Left colon (tissue), 2 donors: ENCODE measurements at regions not wholly inside any gene's neighbourhood (a gene's known extent, or its start where the extent isn't known, plus 50 kb on each side); places are given as distances from the start of the nearest gene placed in this dataset.
A peak's percentile ranks its signal among the peaks of the same experiment; 100 is the strongest.
"Not testable (repeated sequence)": the region's sequence is repeated elsewhere in the genome, so short reads cannot be mapped to it uniquely, and the experiment has no call there.

Experiments used
- ATAC-seq: fragments of 200-7000 bp; cut with Tn5 transposase; one replicate; pipeline ENCODE4 v1.9.1; 2020; ENCODE audit warnings: mild to moderate bottlenecking, moderate library complexity
- DNase-seq, 2 donors: peaks; one replicate each; pipeline ENCODE4 v3.0.0-alpha.2; 2020
- intact Hi-C, 2 donors: fragments of 100-400 bp; cut with DNase I in 1 of 2; cut with micrococcal nuclease in 1 of 2; formaldehyde crosslinking; loops; one replicate each; pipeline versions ENCODE4 v1.11.2 to v1.14.0; 2022; cut with DNase I, micrococcal nuclease
- donor health status: DM: no; HTN: no; CAD: no.
- donor health status: DM: yes; HTN: yes; CAD: no.

- intact Hi-C loops, result no loop called here
- DNase-seq (no peak), ATAC-seq (no peak)
Measured at GRCh38 chr12:65663648-65664047, 160.6 kb upstream of the HMGA2 start.

DNA sequence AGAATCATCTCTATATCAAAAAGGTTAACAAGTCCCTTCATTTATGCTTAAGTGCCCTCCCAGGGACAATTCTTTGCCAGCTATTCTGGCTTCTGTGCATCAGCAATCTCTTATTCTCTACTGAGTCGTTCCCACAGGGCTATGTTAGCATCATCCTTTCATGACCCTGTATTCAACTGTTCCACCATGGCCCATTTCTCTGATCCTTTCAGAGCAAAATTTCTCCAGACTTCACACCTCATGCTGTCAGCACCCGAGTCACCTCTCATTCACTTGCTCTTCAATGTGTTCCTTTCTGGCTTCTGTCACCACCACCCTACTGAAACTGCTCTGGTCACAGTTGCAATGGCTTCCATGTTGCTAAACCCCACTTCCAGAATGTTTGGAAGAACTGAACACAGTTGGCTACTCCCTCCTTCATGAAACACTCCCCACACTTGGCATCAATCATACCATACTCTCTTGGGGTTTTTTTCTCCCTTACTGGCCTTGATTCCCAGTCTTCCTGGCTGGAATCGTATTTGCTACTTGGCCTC is 159.5 kb upstream of the HMGA2 start:
- no peak for DNase-seq
- intact Hi-C loops, result no loop called here
- no peak for ATAC-seq

DNA sequence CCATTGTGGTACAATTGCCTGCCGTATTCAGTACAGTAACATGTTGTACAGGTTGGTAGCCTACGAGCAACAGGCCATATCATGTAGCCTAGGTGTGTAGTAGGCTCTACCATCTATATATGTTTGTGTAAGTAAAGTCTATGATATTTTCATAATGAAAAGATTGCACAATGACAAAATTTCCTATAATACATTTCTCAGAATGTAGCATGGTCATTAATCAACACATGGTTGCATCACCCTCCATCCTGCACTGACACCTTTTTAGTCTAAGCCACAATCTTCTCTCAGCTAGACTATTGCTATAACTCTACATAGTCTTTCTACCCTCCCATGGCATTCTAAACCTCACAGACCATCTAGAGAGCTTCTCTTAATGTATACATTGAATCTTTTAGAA is 158.5 kb upstream of the HMGA2 start:
- ATAC-seq, result no peak
- DNase-seq, result no peak
- intact Hi-C loops, result no loop called here

DNA sequence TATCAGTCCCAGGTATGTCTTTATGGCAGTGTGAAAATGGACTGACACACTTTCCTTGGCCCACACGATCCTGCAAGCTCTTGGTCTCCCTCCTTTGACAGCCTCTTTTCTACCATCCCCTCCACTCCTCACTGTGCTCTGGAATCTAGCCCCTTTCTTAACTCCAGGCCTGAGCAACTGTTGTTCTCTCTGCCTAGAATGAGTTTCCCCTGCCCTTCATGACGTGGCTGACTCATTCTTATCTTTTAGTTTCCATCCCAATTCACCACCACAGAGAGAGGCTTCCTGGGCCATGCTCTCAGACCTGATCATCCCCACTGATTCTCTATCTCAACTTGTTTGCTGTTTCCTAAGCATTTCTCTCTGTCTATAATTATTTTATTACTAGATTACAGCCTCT is 157.4 kb upstream of the HMGA2 start:
- ATAC-seq (no peak), DNase-seq (no peak)
- intact Hi-C loops, result no loop called here

DNA sequence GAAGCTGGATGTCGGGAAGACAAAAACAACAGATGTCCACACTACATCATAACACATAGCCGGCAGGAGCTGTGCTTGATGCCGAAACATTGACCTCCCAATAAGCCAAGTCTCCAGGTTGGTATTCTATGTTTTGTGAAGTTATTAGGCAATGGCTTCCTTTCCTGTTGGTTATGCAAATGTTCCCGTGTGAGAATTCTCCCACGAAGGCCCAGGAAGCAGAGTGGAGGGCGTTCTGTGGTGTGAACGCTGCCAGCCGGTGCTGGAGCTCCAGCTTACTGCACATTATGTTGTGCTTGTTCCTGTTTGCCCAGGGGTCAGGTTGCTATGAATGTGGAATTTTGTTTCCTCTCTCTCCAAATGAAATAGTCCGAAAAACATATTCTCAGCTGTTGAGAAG is 156.4 kb upstream of the HMGA2 start:
- intact Hi-C loops, result no loop called here
- ATAC-seq, result no peak
- DNase-seq, result no peak

DNA sequence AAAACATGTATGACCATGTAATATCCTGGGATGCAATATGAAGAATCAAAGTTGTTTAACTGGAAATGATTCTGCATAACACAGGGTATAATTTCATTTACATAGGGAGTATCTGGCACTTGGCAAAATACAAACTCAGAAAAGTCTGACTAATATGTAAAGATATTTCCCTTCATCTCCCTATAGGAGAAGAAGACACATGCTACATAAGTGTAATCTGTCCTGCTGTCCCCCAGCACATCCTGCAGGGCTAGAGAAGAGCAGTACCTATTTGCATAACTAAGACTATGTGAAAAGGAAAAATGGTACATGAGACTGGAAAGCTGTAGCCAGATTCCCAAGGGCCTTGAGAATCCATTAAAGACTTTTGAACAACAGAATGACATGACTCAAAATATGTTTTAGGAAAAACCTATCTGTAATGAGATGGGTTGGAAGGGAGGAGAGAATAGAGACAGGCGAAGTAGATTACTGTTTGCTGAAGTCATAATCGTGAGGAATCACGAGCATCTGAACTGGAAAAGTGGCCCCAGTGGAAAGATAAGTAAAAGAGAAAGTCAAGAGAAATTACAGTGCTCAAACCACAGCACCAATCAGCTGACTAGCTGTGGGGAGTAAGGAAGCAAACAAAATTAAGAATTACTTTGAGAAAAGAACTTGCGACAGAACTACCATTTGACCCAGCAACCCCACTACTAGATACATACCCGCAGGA is 155.1 kb upstream of the HMGA2 start:
- ATAC-seq (no peak), DNase-seq (no peak)
- intact Hi-C loops, result no loop called here

DNA sequence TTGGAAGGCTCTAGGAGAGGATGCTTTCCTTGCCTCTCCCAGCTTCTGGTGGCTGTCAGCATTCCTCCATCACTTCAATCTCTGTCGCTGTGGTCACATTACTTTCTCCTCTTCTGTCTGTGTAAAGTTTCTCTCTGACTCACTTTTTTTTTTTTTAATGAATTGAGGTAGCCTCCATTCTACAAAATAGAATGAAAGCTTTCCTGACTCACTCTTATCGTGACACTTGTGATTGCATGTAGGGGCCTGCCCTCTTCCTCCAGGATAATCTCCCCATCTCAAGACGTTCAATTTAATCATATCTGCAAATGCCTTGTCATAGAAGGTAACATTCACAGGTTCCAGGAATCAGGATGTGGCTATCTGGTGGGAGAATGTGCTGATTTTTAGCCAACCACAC is 153.5 kb upstream of the HMGA2 start:
- intact Hi-C loops, result no loop called here
- DNase-seq, result no peak
- no peak for ATAC-seq

- intact Hi-C loops, result no loop called here
- DNase-seq (no peak), ATAC-seq (no peak)
Measured at GRCh38 chr12:65672441-65672840, 151.8 kb upstream of the HMGA2 start.

- intact Hi-C loops, result no loop called here
- DNase-seq (no peak), ATAC-seq (no peak)
Measured at GRCh38 chr12:65673156-65673690, 151.1 kb upstream of the HMGA2 start.

- intact Hi-C loops, result no loop called here
- no peak for DNase-seq
- peak; percentile 79 for ATAC-seq
Measured at GRCh38 chr12:65673732-65674131, 150.6 kb upstream of the HMGA2 start.

- no peak for DNase-seq
- no peak for ATAC-seq
- intact Hi-C loops, result no loop called here
Measured at GRCh38 chr12:65675141-65675621, 149.1 kb upstream of the HMGA2 start.

GRCh38 chr12:65678172-65678571 is 146.1 kb upstream of the HMGA2 start:
- DNase-seq, intact Hi-C loops, ATAC-seq: not testable (repeated sequence)

DNA sequence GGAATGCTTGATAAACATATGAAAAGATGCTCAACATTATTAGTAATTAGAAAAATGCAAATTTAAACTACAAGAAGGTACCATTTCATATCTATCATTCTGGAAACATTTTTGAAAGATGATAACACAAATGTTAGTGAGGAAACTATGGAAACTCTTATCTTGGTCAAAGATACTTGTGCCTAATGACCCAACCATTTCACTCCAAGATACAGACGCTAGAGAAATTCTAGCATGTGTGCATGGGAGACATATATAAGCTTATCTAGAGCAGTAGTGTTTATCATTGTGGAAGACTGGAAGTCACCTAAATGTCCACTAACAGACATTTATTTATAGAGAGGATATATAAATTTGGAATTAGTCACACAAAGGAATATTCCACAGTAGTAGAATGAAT is 143.1 kb upstream of the HMGA2 start:
- intact Hi-C loops, result no loop called here
- no peak for DNase-seq
- no peak for ATAC-seq

DNA sequence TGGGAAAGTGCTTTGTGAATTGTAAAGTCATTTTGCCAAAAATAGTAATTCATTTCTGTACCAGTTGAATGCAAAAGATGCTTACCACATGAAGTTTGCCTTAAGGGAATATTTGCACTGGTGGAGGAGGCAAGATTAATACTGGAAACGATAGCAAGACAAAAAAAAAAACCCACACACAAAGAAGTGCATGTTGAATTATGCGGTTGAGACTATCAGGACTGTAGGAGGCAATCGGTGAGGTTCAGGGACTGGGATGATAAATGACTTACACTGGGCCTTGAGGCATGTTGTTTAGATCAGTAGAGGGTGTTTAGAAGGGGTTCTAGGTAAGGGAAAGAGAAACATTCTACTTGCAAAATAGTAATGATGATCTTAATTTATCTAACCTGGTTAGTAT is 142.2 kb upstream of the HMGA2 start:
- no peak for ATAC-seq

GRCh38 chr12:65684906-65685305 is 139.4 kb upstream of the HMGA2 start:
- DNase-seq (no peak), ATAC-seq (no peak)
- intact Hi-C loops, result no loop called here

More for the DNA sequence above, 142.2 kb upstream of the HMGA2 start:
- intact Hi-C loops, result no loop called here
- no peak for DNase-seq

- ATAC-seq, result no peak
- no peak for DNase-seq
- intact Hi-C loops, result no loop called here
Measured at GRCh38 chr12:65685514-65685913, 138.8 kb upstream of the HMGA2 start.

DNA sequence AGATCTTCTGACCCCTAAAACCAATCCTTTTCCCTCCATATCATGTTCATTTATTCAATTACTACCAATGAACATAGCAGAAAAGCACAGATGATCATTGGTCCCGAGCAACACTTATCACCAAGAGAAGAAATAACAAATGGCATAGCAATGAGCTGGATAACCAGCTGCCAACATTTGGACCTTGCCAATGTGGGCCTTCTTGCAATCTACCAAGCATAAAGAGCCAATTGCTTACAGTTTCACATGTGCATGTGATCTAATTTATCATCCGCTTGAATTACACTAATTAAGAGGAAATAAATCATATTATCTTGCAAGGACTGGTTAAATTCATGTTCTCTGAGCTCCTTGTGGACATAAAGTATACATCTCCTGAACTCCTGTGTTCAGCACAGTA is 134.8 kb upstream of the HMGA2 start:
- ATAC-seq, result no peak
- no peak for DNase-seq
- intact Hi-C loops, result no loop called here

GRCh38 chr12:65690477-65690876 is 133.8 kb upstream of the HMGA2 start:
- no peak for ATAC-seq
- intact Hi-C loops, result no loop called here

GRCh38 chr12:65694130-65694529 is 130.2 kb upstream of the HMGA2 start:
- ATAC-seq, result no peak
- intact Hi-C loops, result no loop called here
- no peak for DNase-seq

More at GRCh38 chr12:65690477-65690876, 133.8 kb upstream of the HMGA2 start:
- no peak for DNase-seq

DNA sequence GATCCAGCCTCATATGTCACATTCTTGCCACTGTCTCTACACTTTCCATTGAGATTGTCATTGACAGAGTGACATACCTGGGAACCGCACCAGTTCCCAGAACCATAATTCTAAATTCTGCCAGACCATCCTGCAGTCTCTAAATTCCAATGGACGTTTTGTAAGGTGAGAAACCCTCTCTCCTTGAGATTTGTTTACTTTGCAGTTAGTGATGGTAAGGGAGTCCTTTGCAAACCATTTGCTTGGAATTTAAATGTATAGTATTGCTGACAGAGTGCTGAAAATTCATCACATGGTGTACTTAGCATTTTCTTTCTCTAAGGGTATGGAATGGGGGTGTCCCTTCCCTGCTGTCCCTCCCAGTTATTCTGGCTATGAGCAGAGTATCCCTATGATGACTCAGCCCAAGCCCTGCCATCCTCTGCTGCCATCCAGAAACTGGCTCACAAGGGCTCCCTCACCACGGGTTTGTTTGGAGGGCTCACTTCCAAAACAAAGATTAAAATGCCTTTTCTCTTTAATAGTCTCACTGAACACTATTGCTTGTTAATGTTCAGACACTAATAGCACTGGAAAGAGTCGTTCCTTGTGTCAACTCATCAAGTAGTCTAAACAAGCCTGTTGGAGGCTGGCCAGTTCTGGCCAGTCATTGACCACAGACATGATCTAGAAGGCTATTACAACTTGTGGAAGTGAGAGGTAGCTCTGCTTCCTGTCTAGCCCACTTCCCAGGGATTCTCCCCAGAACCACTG is 129.0 kb upstream of the HMGA2 start:
- intact Hi-C loops, result no loop called here
- ATAC-seq, result peak; percentile 59
- peak in 1 of 2 donors; percentile 29 for DNase-seq
